Panc1 (cell line): ENCODE measurements at regions not wholly inside any gene's neighbourhood (a gene's known extent, or its start where the extent isn't known, plus 50 kb on each side); places are given as distances from the start of the nearest gene placed in this dataset.

ENCODE experiments used
- ATAC-seq: fragments of 200-7000 bp; cut with Tn5 transposase; 2 replicates; pipeline ENCODE4 v1.9.1; 2020; ENCODE audit warnings: mild to moderate bottlenecking, moderate library complexity
- BruUV-seq: library from RNA; stranded (reverse); fragments of 400-500 nt; replicated peaks from 2 replicates; lab custom pipeline; 2021; lab: Mats Ljungman, UMichigan
- CTCF ChIA-PET: fragments of 300-600 bp; sonication (Branson Sonifier 250); formaldehyde crosslinking; loops from one replicate; lab custom pipeline; 2022; ENCODE audit warnings: antibody characterized with exemption; lab: Charles Lee
- POLR2A ChIA-PET: fragments of 300-600 bp; sonication (Branson Sonifier 250); formaldehyde crosslinking; loops from one replicate; lab custom pipeline; 2022; ENCODE audit warnings: antibody characterized with exemption; lab: Charles Lee
- DNase-seq: peaks from one replicate; pipeline ENCODE4 v3.0.0-alpha.2; 2010; ENCODE audit warnings: low read depth, low spot score
- H3K27ac ChIP-seq: 2 replicates; pipeline ENCODE4 v1.5.1; 2011; ENCODE audit warnings: mild to moderate bottlenecking, low read length, inconsistent platforms
- H3K27me3 ChIP-seq: fragments of 200-500 bp; sonication (Bioruptor generic); 2 replicates; pipeline ENCODE4 v1.6.0; 2014; ENCODE audit warnings: low read length, inconsistent platforms; ENCODE audit not compliant: control insufficient read depth, insufficient read depth
- H3K36me3 ChIP-seq: fragments of 200-500 bp; sonication (Bioruptor generic); 2 replicates; pipeline ENCODE4 v1.5.1; 2014; ENCODE audit warnings: inconsistent platforms, mild to moderate bottlenecking, low read length, moderate library complexity; ENCODE audit not compliant: control insufficient read depth, insufficient read depth
- H3K4me1 ChIP-seq: 2 replicates; pipeline ENCODE4 v1.5.1; 2011; ENCODE audit warnings: inconsistent platforms, mild to moderate bottlenecking, low read length, moderate library complexity; ENCODE audit not compliant: control insufficient read depth, insufficient read depth
- H3K4me3 ChIP-seq, 2 experiments: 2 replicates each; pipeline ENCODE4 v1.5.1; 2011 to 2012; ENCODE audit warnings: low read depth in 2 of 2, low read length in 2 of 2, mild to moderate bottlenecking in 2 of 2, inconsistent platforms in 1 of 2, moderate library complexity in 1 of 2
- H3K9me3 ChIP-seq: fragments of 200-500 bp; sonication (Bioruptor generic); 2 replicates; pipeline ENCODE4 v1.5.1; 2014; ENCODE audit warnings: low read depth, mild to moderate bottlenecking, inconsistent platforms, low read length, moderate library complexity; ENCODE audit not compliant: control insufficient read depth, insufficient read depth
- CTCF ChIP-seq: fragments of 450-650 bp; IDR thresholded peaks from 2 replicates; pipeline ENCODE4 v1.5.1; 2017; ENCODE audit warnings: mild to moderate bottlenecking
- POLR2AphosphoS5 ChIP-seq: IDR thresholded peaks from 2 replicates; pipeline ENCODE4 v1.6.1; 2012; ENCODE audit warnings: mild to moderate bottlenecking, low read depth, low read length, moderate library complexity
- SIN3A ChIP-seq: IDR thresholded peaks from 2 replicates; pipeline ENCODE4 v1.6.1; 2012; ENCODE audit warnings: low read depth, mild to moderate bottlenecking, low read length, moderate library complexity, borderline replicate concordance; ENCODE audit not compliant: insufficient read depth
- TCF7L2 ChIP-seq: IDR thresholded peaks from 2 replicates; pipeline ENCODE4 v1.6.1; 2011; ENCODE audit warnings: mild to moderate bottlenecking, low read depth, low read length, inconsistent platforms
- in situ Hi-C: cut with HindIII; loops from 2 replicates; pipeline ENCODE4 v1.10.0; 2016; ENCODE audit warnings: low sequenced_read_pairs, low pct_unique_long_range_greater_than_20kb
- intact Hi-C: fragments of 100-400 bp; cut with micrococcal nuclease; formaldehyde crosslinking; loops from one replicate; pipeline ENCODE4 v1.10.0; 2022; ENCODE audit not compliant: unreplicated experiment
- TF ChIP-seq, protein P1 (sequence below), 2 experiments: IDR thresholded peaks; 2 replicates each; pipeline ENCODE4 v1.6.1; 2011 to 2012; ENCODE audit warnings: low read depth in 2 of 2, control low read depth in 1 of 2, low read length in 1 of 2, mild to moderate bottlenecking in 1 of 2, moderate library complexity in 1 of 2; ENCODE audit not compliant: insufficient read depth in 1 of 2

DNA sequence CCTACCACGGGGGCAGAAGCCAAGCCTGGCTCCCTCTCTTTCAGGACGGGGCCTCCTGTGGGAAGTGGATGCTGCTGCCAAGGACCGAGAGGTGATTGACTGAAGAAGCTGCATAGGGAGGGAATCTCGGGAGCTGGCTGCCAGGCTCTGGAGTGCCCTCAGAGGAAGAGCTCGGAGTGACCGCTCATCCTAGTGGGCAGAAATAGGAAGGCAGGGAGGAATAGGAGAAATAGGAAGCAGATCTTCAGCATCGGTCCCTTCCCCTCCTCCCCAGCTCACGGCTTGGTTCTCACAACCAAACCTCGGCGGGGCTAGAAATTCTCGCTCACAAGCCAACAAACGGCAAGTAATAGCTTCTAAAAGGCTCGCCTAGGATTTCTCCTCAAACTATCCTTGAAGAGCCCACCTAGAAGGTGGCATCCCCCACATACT is 159.9 kb upstream of the RAI14 start:
- DNase-seq (no peak), ATAC-seq (0 out of 2 replicates have a peak, but pooled peaks have one; percentile 44)
- Histone ChIP-seq H3K36me3 (no peaks in the 10 kb centered on the region), H3K4me3 (no peak overlapping the region), H3K4me1 (0 out of 2 replicates have a peak, but pooled peaks cover 5% of the 10 kb centered on the region), H3K9me3 (no peaks in the 10 kb centered on the region), H3K27ac (no peak overlapping the region), H3K27me3 (no peaks in the 10 kb centered on the region)
- ChIA-PET CTCF (interaction anchor here (0.6 kb wide), 1 partner anchor 49 kb away, joined by 3 read pairs; no protein-coding TSS in a partner anchor), POLR2A (no interaction called here)
- intact Hi-C loops: no loop called here
- in situ Hi-C loops: no loop called here
- TF ChIP-seq SIN3A (no peak), CTCF (no peak), POLR2AphosphoS5 (no peak), TCF7L2 (no peak)
- TF ChIP-seq, protein P1, sequence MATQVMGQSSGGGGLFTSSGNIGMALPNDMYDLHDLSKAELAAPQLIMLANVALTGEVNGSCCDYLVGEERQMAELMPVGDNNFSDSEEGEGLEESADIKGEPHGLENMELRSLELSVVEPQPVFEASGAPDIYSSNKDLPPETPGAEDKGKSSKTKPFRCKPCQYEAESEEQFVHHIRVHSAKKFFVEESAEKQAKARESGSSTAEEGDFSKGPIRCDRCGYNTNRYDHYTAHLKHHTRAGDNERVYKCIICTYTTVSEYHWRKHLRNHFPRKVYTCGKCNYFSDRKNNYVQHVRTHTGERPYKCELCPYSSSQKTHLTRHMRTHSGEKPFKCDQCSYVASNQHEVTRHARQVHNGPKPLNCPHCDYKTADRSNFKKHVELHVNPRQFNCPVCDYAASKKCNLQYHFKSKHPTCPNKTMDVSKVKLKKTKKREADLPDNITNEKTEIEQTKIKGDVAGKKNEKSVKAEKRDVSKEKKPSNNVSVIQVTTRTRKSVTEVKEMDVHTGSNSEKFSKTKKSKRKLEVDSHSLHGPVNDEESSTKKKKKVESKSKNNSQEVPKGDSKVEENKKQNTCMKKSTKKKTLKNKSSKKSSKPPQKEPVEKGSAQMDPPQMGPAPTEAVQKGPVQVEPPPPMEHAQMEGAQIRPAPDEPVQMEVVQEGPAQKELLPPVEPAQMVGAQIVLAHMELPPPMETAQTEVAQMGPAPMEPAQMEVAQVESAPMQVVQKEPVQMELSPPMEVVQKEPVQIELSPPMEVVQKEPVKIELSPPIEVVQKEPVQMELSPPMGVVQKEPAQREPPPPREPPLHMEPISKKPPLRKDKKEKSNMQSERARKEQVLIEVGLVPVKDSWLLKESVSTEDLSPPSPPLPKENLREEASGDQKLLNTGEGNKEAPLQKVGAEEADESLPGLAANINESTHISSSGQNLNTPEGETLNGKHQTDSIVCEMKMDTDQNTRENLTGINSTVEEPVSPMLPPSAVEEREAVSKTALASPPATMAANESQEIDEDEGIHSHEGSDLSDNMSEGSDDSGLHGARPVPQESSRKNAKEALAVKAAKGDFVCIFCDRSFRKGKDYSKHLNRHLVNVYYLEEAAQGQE (IDR thresholded peaks at IDR 0.05; ENCODE audit: insufficient read depth in 1 of 2, low read depth in 2 of 2, low read length in 1 of 2): no peak
- BruUV-seq: no TSS peak

DNA sequence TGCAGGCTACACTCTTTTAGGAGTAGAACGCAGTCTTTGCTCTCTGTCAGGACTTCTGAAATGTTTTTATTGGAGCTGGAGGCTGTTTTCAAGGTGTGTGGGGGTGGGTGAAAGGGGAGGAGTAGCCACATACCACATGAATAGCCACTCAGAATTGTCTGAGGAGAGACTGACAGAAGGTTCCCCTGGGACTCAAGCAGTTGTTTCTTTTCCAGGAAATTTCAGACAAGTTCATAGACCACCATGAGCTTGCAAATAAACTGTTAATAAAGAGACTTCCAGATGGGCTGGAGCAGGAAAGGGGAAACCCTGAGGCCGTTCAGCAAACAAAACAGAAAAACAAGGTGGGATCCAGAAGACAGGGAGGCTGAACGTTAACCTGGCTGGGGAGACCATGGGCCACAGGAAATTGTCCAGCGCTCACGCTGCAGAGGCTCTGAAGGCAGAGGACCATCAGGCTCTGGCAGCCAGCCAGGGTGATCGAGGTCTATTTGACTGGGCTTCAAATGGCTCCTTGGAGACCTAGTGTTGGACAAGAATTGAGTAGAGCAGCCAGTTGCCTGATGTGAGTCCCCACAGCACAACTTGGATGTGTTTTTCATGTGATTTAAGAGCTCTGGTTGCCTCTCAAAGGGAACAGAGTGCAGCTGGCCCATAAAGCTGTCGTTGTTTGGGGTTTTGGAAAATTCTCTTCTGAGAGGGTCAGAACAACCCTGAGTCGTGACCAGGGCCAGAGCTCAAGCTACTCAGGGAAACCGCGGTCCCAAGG is 159.2 kb upstream of the RAI14 start:
- intact Hi-C loops (no loop called here), in situ Hi-C loops (no loop called here)
- ATAC-seq: no peak
- TF ChIP-seq TCF7L2: no peak
- TF ChIP-seq, protein P1 (IDR thresholded peaks at IDR 0.05; ENCODE audit: insufficient read depth in 1 of 2, low read depth in 2 of 2, low read length in 1 of 2): no peak
- no peak for TF ChIP-seq SIN3A
- no peak for TF ChIP-seq POLR2AphosphoS5
- no peak for TF ChIP-seq CTCF
- H3K27me3 ChIP-seq: no peaks in the 10 kb centered on the region
- H3K36me3 ChIP-seq: no peaks in the 10 kb centered on the region
- BruUV-seq: no TSS peak
- no peak overlapping the region for H3K4me3 ChIP-seq
- H3K4me1 ChIP-seq: 0 out of 2 replicates have a peak, but pooled peaks cover 5% of the 10 kb centered on the region
- DNase-seq: no peak
- ChIA-PET CTCF (interaction anchor here (0.8 kb wide), 1 partner anchor 10 kb away, joined by 3 read pairs; no protein-coding TSS in a partner anchor), POLR2A (no interaction called here)
- H3K27ac ChIP-seq: no peak overlapping the region
- no peaks in the 10 kb centered on the region for H3K9me3 ChIP-seq
